Mesenchymal stem cell (in vitro differentiated cells and primary cell): ENCODE measurements at regions not wholly inside any gene's neighbourhood (a gene's known extent, or its start where the extent isn't known, plus 50 kb on each side); places are given as distances from the start of the nearest gene placed in this dataset.

ENCODE experiments used
- DNase-seq: peaks from one replicate; pipeline ENCODE4 v3.0.0-alpha.2; 2013
- H2AFZ ChIP-seq: one replicate; pipeline ENCODE4 v1.6.1; 2013; ENCODE audit warnings: low read depth, mild to moderate bottlenecking, control low read depth, inconsistent platforms, low read length, moderate library complexity
- H2AK5ac ChIP-seq: 2 replicates; pipeline ENCODE4 v1.6.1; 2013; ENCODE audit warnings: low read length, moderate library complexity, mild to moderate bottlenecking, inconsistent platforms; ENCODE audit not compliant: severe bottlenecking
- H2BK120ac ChIP-seq: one replicate; pipeline ENCODE4 v1.6.1; 2013; ENCODE audit warnings: low read depth, mild to moderate bottlenecking, inconsistent platforms, low read length, moderate library complexity
- H2BK12ac ChIP-seq, 2 experiments: one replicate each; pipeline ENCODE4 v1.6.1; 2013; ENCODE audit warnings: inconsistent platforms in 2 of 2, low read length in 2 of 2, mild to moderate bottlenecking in 2 of 2, moderate library complexity in 2 of 2, control low read depth in 1 of 2
- H2BK15ac ChIP-seq: one replicate; pipeline ENCODE4 v1.6.1; 2013; ENCODE audit warnings: mild to moderate bottlenecking, low read depth, inconsistent platforms; ENCODE audit not compliant: poor library complexity, severe bottlenecking
- H2BK5ac ChIP-seq: 2 replicates; pipeline ENCODE4 v1.6.1; 2013; ENCODE audit warnings: low read depth, mild to moderate bottlenecking, low read length, control low read depth, inconsistent platforms; ENCODE audit not compliant: poor library complexity, severe bottlenecking
- H3K14ac ChIP-seq, 2 experiments: one replicate each; pipeline ENCODE4 v1.6.1; 2013; ENCODE audit warnings: inconsistent platforms in 2 of 2, low read length in 2 of 2, control low read depth in 1 of 2, mild to moderate bottlenecking in 1 of 2, moderate library complexity in 1 of 2
- H3K18ac ChIP-seq, 2 experiments: one replicate each; pipeline ENCODE4 v1.6.1; 2013; ENCODE audit warnings: inconsistent platforms in 2 of 2, low read length in 2 of 2, control low read depth in 1 of 2, low read depth in 1 of 2, mild to moderate bottlenecking in 1 of 2
- H3K23ac ChIP-seq, 2 experiments: one replicate each; pipeline ENCODE4 v1.6.1; 2013; ENCODE audit warnings: inconsistent platforms in 2 of 2, low read length in 2 of 2, mild to moderate bottlenecking in 2 of 2, moderate library complexity in 2 of 2, control low read depth in 1 of 2
- H3K27ac ChIP-seq: 2 replicates; pipeline ENCODE4 v1.5.1; 2013; ENCODE audit warnings: mild to moderate bottlenecking, moderate library complexity, low read length, control low read depth, inconsistent platforms; ENCODE audit not compliant: poor library complexity, severe bottlenecking
- H3K27me3 ChIP-seq, 2 experiments: 2 replicates each; pipeline versions ENCODE4 v1.6.1 to v1.7.0; 2013; ENCODE audit warnings: low read length in 2 of 2, mild to moderate bottlenecking in 2 of 2, moderate library complexity in 2 of 2, control low read depth in 1 of 2, inconsistent platforms in 1 of 2; ENCODE audit not compliant: control insufficient read depth in 1 of 2, insufficient read depth in 1 of 2
- H3K36me3 ChIP-seq, 2 experiments: 2 replicates each; pipeline versions ENCODE4 v1.6.1 to v1.7.0; 2013; ENCODE audit warnings: low read length in 2 of 2, control low read depth in 1 of 2, inconsistent platforms in 1 of 2, low read depth in 1 of 2, mild to moderate bottlenecking in 1 of 2; ENCODE audit not compliant: insufficient read depth in 2 of 2, control insufficient read depth in 1 of 2
- H3K4ac ChIP-seq, 2 experiments: one replicate each; pipeline ENCODE4 v1.6.1; 2013; ENCODE audit warnings: inconsistent platforms in 2 of 2, low read length in 2 of 2, mild to moderate bottlenecking in 2 of 2, moderate library complexity in 2 of 2, control low read depth in 1 of 2, low read depth in 1 of 2
- H3K4me1 ChIP-seq: 2 replicates; pipeline ENCODE4 v1.6.1; 2013; ENCODE audit warnings: low read depth, low read length, control low read depth; ENCODE audit not compliant: control insufficient read depth, insufficient read depth
- H3K4me2 ChIP-seq: 2 replicates; pipeline ENCODE4 v1.6.1; 2013; ENCODE audit warnings: low read length, mild to moderate bottlenecking, inconsistent platforms; ENCODE audit not compliant: poor library complexity, severe bottlenecking
- H3K4me3 ChIP-seq, 2 experiments: 2 replicates each; pipeline versions ENCODE4 v1.5.1 to v1.7.0; 2013; ENCODE audit warnings: low read length in 2 of 2, mild to moderate bottlenecking in 2 of 2, control low read depth in 1 of 2, low read depth in 1 of 2; ENCODE audit not compliant: insufficient read depth in 1 of 2
- H3K79me1 ChIP-seq: replicated peaks from 2 replicates; pipeline ENCODE4 v1.6.1; 2013; ENCODE audit warnings: mild to moderate bottlenecking, control low read depth, low read length, inconsistent platforms; ENCODE audit not compliant: poor library complexity, severe bottlenecking
- H3K9ac ChIP-seq: 2 replicates; pipeline ENCODE4 v1.7.0; 2013; ENCODE audit warnings: mild to moderate bottlenecking, low read length, moderate library complexity
- H3K9me3 ChIP-seq: 2 replicates; pipeline ENCODE4 v1.7.0; 2013; ENCODE audit warnings: mild to moderate bottlenecking, low read length; ENCODE audit not compliant: control insufficient read depth
- H4K8ac ChIP-seq: one replicate; pipeline ENCODE4 v1.6.1; 2013; ENCODE audit warnings: inconsistent platforms, mild to moderate bottlenecking, low read length, moderate library complexity
- H4K91ac ChIP-seq: one replicate; pipeline ENCODE4 v1.6.1; 2013; ENCODE audit warnings: mild to moderate bottlenecking, low read length, inconsistent platforms
- WGBS: methylation state at CpG from one replicate; pipeline ENCODE4 v1.1.7; 2013; ENCODE audit warnings: mixed read lengths; 5-methylcytosine and 5-hydroxymethylcytosine counted together

DNA sequence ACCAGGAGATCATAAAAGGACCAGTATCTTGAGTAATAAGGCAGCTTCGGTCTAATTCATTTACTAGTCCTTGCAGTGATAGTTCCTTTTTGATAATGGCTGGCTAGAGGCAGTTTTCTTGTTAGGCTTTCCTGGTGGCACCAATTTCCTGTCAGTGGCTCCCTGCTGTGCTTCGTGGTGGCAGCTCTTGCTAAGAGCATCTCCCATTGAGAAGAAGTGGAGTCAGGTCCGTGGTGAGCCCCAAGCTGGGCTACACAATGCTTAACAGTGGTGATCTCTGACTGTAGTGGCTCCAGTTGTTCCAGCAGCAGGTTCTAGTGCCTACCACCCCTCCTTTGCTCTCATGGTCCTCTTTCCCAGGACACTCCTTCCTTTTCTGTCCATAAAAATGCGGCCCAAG, 111.2 kb downstream of the RAP2B start:
- Histone ChIP-seq H4K8ac (no peak overlapping the region), H3K4ac (no peak overlapping the region), H2BK120ac (no peak overlapping the region), H3K23ac (no peak overlapping the region), H3K18ac (no peak overlapping the region), H2BK15ac (no peak overlapping the region), H2BK12ac (no peak overlapping the region), H3K4me2 (no peak overlapping the region), H3K79me1 (no peaks in the 10 kb centered on the region), H3K9me3 (no peaks in the 10 kb centered on the region), H2AFZ (no peak overlapping the region), H3K4me1 (no peaks in the 10 kb centered on the region), H3K27ac (no peak overlapping the region), H3K27me3 (no peaks in the 10 kb centered on the region), H2BK5ac (no peak overlapping the region), H3K36me3 (no peaks in the 10 kb centered on the region), H3K9ac (peak overlapping the region; percentile 78), H3K4me3 (no peak overlapping the region), H3K14ac (no peak overlapping the region), H4K91ac (no peak overlapping the region), H2AK5ac (no peak overlapping the region)
- 94% methylated on average over 4 of the region's 4 CpGs for WGBS
- no peak for DNase-seq

DNA sequence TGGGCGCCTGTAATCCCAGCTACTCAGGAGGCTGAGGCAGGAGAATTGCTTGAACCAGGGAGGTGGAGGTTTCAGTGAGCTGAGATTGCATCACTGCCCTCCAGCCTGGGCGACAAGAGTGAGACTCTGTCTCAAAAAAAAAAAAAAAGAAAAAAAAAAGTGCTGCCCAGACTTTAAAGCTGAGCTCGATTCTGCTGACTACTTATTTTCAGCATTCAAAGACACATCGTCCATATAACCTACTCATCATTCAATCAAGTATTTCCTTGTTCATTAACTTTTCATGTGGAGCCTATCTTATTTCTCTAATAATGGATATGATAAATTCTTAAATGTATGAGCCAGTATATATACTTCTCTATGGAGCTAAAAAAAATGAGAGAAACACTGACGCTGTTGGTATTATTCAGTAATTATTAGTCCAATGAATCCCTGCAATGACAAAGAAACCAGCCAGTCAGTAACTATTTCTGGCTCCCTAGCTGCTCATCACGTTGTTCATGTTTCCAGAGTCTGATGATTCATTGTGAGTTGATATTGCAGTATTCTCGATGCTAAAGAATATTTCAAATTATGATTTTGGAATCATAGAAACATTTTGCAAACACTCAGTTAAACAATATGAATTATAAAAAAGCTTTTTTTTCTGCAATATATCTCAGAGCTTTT, 111.9 kb downstream of the RAP2B start:
- DNase-seq = no peak
- Histone ChIP-seq H4K8ac (no peak overlapping the region), H3K4me3 (peak overlapping the region in 1 of 2 experiments; percentile 32), H3K9ac (peak overlapping the region; percentile 78), H3K27ac (no peak overlapping the region), H4K91ac (no peak overlapping the region), H2AK5ac (no peak overlapping the region), H3K9me3 (no peaks in the 10 kb centered on the region), H2BK15ac (no peak overlapping the region), H3K79me1 (no peaks in the 10 kb centered on the region), H3K4ac (no peak overlapping the region), H3K23ac (no peak overlapping the region), H3K27me3 (no peaks in the 10 kb centered on the region), H2BK5ac (no peak overlapping the region), H3K14ac (no peak overlapping the region), H3K4me2 (no peak overlapping the region), H3K18ac (no peak overlapping the region), H2BK120ac (no peak overlapping the region), H3K4me1 (no peaks in the 10 kb centered on the region), H2AFZ (no peak overlapping the region), H2BK12ac (no peak overlapping the region), H3K36me3 (no peaks in the 10 kb centered on the region)
- 92% methylated on average over 5 of the region's 7 CpGs for WGBS

DNA sequence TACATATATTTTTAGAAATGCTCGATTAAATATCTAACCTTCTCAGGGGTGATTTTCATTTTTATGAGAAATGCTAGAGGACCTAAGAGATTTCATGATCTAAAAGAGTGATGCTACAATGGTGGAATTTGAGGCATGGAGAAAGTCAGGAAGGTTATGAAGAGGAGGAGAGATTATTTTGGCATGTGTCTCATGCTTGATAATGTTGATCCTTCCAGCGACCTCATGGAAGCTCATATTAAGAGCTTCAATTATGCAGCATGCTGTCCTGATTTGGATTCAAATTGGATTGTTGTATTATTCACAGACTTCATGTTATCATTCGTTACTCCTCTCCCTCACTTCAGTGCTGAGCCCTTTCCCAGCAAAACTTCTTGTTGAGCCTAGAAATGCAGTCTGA, 112.5 kb downstream of the RAP2B start:
- H3K9ac ChIP-seq = peak overlapping the region; percentile 78
- H3K36me3 ChIP-seq = no peaks in the 10 kb centered on the region
- H3K4me2 ChIP-seq = no peak overlapping the region
- H3K14ac ChIP-seq = no peak overlapping the region
- DNase-seq = no peak
- H2BK12ac ChIP-seq = no peak overlapping the region
- H2BK15ac ChIP-seq = no peak overlapping the region
- H2BK5ac ChIP-seq = no peak overlapping the region
- H3K4me1 ChIP-seq = no peaks in the 10 kb centered on the region
- WGBS = 100% methylated on average over 2 of the region's 3 CpGs
- H2BK120ac ChIP-seq = no peak overlapping the region
- H4K91ac ChIP-seq = no peak overlapping the region
- no peaks in the 10 kb centered on the region for H3K9me3 ChIP-seq
- H3K27ac ChIP-seq = no peak overlapping the region
- no peak overlapping the region for H3K23ac ChIP-seq
- no peak overlapping the region for H2AFZ ChIP-seq
- H3K4ac ChIP-seq = no peak overlapping the region
- no peak overlapping the region for H2AK5ac ChIP-seq
- H3K27me3 ChIP-seq = no peaks in the 10 kb centered on the region
- H3K18ac ChIP-seq = no peak overlapping the region
- no peaks in the 10 kb centered on the region for H3K79me1 ChIP-seq
- H4K8ac ChIP-seq = no peak overlapping the region
- H3K4me3 ChIP-seq = peak overlapping the region in 1 of 2 experiments; percentile 32

DNA sequence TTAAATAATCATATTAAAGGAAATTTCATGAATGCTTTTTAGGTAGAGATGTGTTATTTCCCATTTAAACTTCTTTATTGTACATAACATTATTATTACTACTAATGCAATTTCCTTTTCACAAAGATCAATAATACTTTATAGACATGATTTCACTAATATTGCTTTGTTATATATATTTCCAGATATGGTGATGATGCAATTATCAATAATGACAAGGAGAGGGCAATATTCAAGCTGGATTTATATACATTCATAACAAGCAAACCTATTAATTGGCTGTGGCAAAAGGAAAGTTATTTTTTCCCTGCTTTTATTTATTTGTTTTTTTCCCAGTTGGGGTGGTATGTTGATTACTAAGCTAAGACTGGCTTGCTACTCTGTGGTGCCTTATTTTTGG, 113.5 kb downstream of the RAP2B start:
- Histone ChIP-seq H3K18ac (no peak overlapping the region), H2BK12ac (no peak overlapping the region), H3K9me3 (no peaks in the 10 kb centered on the region), H3K4me3 (no peak overlapping the region), H4K91ac (no peak overlapping the region), H2AK5ac (no peak overlapping the region), H3K9ac (no peak overlapping the region), H4K8ac (no peak overlapping the region), H2AFZ (no peak overlapping the region), H2BK15ac (no peak overlapping the region), H3K36me3 (no peaks in the 10 kb centered on the region), H2BK5ac (no peak overlapping the region), H3K14ac (no peak overlapping the region), H3K4me1 (no peaks in the 10 kb centered on the region), H3K4me2 (no peak overlapping the region), H3K4ac (no peak overlapping the region), H3K27ac (no peak overlapping the region), H3K23ac (no peak overlapping the region), H3K27me3 (no peaks in the 10 kb centered on the region), H2BK120ac (no peak overlapping the region), H3K79me1 (no peaks in the 10 kb centered on the region)
- no peak for DNase-seq
